Activated effector memory CD4-positive, alpha-beta T cell treated with anti-CD3 and anti-CD28 coated beads, Interleukin-2, amount 50 U/mL, for 16 hours (primary cell): ENCODE measurements at regions not wholly inside any gene's neighbourhood (a gene's known extent, or its start where the extent isn't known, plus 50 kb on each side); places are given as distances from the start of the nearest gene placed in this dataset.
"Not testable (repeated sequence)": the region's sequence is repeated elsewhere in the genome, so short reads cannot be mapped to it uniquely, and the experiment has no call there.

Source experiments
- DNase-seq: peaks from one replicate; pipeline ENCODE4 v3.0.0-alpha.2; 2020

DNA sequence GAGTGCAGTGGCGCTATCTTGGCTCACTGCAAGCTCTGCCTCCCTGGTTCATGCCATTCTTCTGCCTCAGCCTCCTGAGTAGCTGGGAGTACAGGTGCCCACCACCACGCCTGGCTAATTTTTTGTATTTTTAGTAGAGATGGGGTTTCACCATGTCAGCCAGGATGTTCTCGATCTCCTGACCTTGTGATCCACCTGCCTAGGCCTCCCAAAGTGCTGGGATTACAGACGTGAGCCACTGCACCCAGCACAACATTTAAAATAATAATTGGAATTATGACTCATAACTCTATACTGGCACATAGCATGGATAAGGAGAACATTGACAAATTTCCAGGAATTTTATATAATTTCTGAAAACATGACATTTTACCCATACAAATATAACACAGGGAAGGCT, 54.2 kb downstream of the DBET start:
- DNase-seq: not testable (repeated sequence)

GRCh38 chr4:190119474-190119873, 54.1 kb upstream of the DUX4 start:
- not testable (repeated sequence) for DNase-seq

DNA sequence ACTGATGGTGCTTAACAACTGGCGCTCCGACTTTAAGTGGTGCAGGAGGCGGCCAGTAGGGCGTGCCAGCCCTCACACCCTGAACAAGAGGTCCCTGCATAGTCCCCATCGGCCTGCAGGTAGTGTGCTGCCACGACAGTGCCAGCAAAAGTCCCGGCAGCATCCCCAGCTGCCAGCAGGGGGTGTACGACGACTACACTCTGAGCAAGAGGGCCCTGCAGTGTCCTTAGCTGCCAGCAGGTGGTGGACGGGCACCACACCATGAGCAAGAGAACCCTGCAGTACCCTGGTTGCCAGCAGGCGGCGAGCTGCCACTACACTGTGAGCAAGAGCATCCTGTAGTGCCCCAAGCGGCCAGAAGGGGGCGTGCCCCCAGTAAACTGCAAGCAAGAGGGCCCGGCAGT, 53.5 kb upstream of the DUX4 start:
- peak; percentile 67 for DNase-seq

- DNase-seq: peak; percentile 65
Measured at GRCh38 chr4:190120537-190121001, 53.0 kb upstream of the DUX4 start.

DNA sequence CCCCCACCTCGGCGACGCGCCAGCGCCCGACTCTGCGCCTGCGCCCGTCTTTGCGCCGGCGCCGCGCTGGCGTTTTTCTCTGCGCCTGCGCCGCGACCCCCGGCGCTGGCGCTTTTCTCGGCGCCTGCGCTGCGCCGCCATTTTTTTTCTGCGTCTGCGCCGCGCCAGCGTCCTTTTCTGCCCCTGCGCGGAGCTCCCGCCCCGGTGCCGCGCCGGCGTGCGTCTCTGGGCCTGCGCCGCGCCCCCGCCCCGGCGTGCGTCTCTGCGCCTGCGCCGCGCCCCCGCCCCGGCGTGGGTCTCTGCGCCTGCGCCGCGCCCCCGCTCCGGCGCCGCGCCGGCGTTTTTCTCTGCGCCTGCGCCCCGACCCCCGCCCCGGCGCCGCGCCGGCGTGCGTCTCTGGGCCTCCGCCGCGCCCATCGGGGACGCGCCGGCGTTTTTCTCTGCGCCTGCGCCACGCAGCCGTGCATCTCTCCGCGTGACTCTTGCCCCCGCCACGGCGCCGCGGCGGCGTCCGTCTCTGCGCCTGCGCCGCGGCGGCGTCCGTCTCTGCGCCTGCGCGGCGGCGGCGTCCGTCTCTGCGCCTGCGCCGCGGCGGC, 52.4 kb upstream of the DUX4 start:
- DNase-seq: not testable (repeated sequence)

GRCh38 chr4:190121759-190122158, 51.8 kb upstream of the DUX4 start:
- DNase-seq: no peak

- not testable (repeated sequence) for DNase-seq
Measured at GRCh38 chr4:190122161-190123142, 51.1 kb upstream of the DUX4 start.
